22Rv1 (cell line): ENCODE measurements at regions not wholly inside any gene's neighbourhood (a gene's known extent, or its start where the extent isn't known, plus 50 kb on each side); places are given as distances from the start of the nearest gene placed in this dataset.

ENCODE experiments used
- H3K27ac ChIP-seq: fragments of 450-650 bp; 2 replicates; pipeline ENCODE4 v1.5.1; 2017
- CTCF ChIP-seq: fragments of 450-650 bp; IDR thresholded peaks from 2 replicates; pipeline ENCODE4 v1.5.1; 2017; ENCODE audit warnings: mild to moderate bottlenecking
- ZFX ChIP-seq: fragments of 450-650 bp; IDR thresholded peaks from 2 replicates; pipeline ENCODE4 v1.6.1; 2017; ENCODE audit warnings: antibody characterized with exemption, borderline replicate concordance

- H3K27ac ChIP-seq = no peak overlapping the region
- TF ChIP-seq ZFX (no peak), CTCF (no peak)
These were observed 299.4 kb downstream of the CDH26 start for GRCh38 chr20:60257671-60258070.

DNA sequence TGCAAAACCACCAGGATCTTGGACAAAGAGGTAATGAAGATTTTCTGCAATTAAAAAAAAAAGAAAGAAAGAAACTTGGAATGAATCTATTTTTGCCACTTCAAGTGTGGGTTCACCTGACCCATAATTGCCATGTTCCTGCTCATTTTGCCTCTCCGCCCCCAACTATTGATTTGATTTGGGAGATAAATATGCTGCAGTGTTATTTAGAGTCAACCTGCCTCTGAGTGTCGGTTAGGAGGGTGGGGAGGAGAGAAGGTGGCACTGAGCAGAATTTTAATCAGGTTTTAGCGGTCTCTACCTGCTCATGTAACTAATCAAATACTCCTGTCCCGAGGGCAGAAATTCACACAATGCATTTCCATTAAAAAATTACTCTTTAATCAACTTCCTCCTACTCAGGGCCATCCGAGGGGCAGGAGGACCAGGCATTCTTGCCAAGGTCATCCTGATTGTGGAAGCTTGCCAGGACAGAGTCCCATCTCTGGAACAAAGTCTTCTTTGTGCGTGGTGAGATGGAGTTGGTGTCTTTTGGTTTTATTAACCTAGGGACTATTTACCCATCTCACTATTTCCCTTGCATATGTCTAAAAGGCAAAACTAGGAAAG lies 300.1 kb downstream of the CDH26 start:
- TF ChIP-seq CTCF = no peak
- TF ChIP-seq ZFX = no peak
- no peak overlapping the region for H3K27ac ChIP-seq

- no peak overlapping the region for H3K27ac ChIP-seq
- TF ChIP-seq ZFX = no peak
- no peak for TF ChIP-seq CTCF
These were observed 303.1 kb downstream of the CDH26 start for GRCh38 chr20:60261333-60261732.

GRCh38 chr20:60262967-60263603 lies 304.9 kb downstream of the CDH26 start:
- TF ChIP-seq CTCF (peak; percentile 85), ZFX (no peak)
- no peak overlapping the region for H3K27ac ChIP-seq

DNA sequence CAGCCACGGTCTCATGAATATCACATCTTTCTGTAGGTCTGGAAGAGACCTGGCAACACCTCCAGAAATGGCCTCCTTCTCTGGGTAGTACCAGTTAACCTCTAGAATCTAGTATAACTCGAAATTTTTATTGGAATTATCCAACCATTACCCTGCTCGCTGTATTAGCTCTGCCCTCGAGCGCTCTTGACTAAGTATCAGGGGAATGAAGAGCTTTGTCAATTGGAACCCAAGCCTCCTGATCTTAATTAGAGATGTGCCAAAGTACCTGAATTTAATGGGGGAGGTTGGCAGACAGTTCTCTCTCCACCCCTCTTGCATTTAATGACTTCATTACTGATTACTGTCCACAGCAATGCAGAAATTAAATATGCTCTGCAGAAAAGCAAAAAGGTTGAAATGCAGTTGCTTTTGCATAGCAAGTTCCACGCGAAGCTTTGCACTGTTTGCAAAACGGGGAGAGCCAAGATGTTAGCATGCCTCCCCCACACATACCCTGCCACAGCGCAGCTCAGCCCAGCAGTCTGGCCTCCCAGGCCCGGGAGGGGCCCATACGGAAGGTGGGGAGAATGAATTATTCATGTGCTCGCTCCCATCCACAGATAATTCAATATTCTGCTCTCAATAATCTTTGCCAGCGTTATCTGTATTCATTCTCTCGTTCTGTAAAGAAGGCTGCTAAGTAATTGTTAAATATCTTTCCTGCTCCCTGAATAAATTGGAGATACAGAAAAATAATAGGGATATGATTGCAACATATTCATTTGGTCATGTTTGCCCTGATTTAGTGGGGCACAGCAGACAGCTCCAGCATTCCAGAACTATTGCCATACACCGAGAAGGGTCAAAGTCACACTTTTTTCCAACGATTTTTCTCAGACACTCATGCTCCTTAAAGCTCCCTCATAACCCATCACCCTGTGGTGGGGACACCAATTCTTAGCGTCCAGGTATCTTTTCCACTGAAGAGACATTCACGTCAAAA lies 305.8 kb downstream of the CDH26 start:
- TF ChIP-seq ZFX (no peak), CTCF (no peak)
- no peak overlapping the region for H3K27ac ChIP-seq

- no peak overlapping the region for H3K27ac ChIP-seq
- TF ChIP-seq ZFX = no peak
- no peak for TF ChIP-seq CTCF
These were observed 308.1 kb downstream of the CDH26 start for GRCh38 chr20:60266177-60266823.
